Stimulated activated CD8-positive, alpha-beta memory T cell treated with anti-CD3 and anti-CD28 coated beads, Interleukin-2, amount 100 ng/mL, for 48 hours (primary cell): ENCODE measurements at regions not wholly inside any gene's neighbourhood (a gene's known extent, or its start where the extent isn't known, plus 50 kb on each side); places are given as distances from the start of the nearest gene placed in this dataset.

Experiments used
- DNase-seq, 2 donors: peaks; one replicate each; pipeline ENCODE4 v3.0.0-alpha.2; 2020; ENCODE audit warnings: low read depth in 2 of 2

DNA sequence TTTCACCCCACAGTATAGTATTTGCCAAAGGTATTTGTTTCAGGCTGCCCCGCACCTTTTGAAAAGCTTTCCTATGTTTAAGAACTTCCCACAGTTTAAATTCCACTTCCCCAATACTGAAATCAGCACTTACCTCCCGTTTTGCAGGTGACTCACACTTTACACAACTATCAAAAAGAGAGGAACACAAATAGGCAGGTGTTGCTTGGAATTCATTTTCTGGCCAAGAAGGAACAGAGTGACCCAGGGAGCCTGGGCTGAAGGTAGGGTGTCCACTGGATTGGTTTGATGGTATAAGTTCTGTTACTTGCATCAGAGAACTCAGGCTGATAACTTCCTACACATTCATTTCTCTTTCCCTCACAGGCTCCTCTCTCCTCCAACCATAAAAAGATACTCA, 60.1 kb upstream of the SLC30A5 start:
- no peak for DNase-seq

GRCh38 chr5:69034898-69035297, 58.9 kb upstream of the SLC30A5 start:
- DNase-seq = no peak

GRCh38 chr5:69035665-69036064, 58.1 kb upstream of the SLC30A5 start:
- no peak for DNase-seq

DNA sequence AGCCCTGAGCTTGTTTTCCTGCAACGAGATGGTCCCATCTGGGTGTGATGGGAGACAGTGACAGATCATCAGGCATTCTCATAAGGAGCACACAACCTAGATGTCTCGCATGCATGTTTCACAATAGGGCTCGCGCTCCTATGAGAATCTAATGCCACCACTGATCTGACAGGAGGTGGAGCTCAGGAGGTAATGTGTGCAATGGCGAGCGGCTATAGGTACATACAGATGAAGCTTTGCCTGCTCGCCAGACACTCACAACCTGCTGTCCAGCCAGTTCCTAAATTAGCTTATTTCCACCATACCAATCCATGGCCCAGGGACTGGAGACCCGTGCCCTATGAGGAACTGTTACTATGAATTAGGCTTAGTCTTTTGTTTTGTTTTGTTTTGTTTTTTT, 55.3 kb upstream of the SLC30A5 start:
- DNase-seq = no peak

- no peak for DNase-seq
Observed at GRCh38 chr5:69039829-69040228, 54.0 kb upstream of the SLC30A5 start.

GRCh38 chr5:69042500-69042899, 51.3 kb upstream of the SLC30A5 start:
- no peak for DNase-seq

GRCh38 chr5:69042915-69043654, 50.7 kb upstream of the SLC30A5 start:
- peak; percentile 40 to 46 for DNase-seq

DNA sequence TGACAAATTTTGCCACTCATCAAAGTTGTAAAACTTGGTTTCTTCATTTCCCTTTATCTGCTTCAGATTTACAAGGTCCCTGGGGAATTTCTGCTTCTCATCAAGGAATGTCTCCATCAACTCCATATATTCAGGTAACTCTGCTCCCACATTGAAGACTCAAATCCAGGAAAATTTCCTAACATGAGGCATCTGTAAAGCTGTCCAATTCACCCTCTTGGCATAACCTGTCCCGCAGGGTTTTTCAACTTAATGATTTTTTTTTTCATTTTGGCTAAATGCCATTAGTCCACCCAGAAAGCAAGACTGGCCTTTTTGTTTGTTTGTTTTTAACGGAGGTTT, 50.2 kb upstream of the SLC30A5 start:
- DNase-seq = no peak
